ENCODE measurements at regions not wholly inside any gene's neighbourhood (a gene's known extent, or its start where the extent isn't known, plus 50 kb on each side); places are given as distances from the start of the nearest gene placed in this dataset.

DNA sequence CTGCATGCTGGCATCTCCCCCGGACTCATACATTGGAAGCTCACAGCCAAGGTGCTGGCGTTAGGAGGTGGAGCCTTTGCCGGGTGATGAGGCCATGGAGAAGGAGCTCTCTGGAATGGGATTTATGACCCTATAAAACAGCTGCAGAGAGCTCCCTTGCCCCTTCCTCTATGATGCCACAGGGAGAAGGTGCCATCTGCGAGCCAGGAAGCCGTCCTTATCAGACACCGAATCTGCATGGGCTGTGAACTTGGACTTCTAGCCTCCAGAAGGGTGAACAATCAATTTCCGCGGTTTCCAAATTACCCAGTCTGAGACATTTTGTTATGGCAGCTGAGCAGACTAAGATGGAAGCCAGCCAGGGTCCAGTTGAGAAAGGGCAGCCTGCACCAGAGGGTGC is 381.2 kb upstream of the IRX1 start:
- no peak overlapping the region for H4K8ac ChIP-seq (ENCODE audit: extremely low read depth, insufficient read depth, low read length)
- H3K4ac ChIP-seq (replicated peaks; ENCODE audit: insufficient read length, low read depth, low read length) = peak overlapping the region; percentile 7
- H2BK120ac ChIP-seq (replicated peaks; ENCODE audit: low read depth, low read length) = no peak overlapping the region
- DNase-seq (ENCODE audit: low read depth in 1 of 2, low spot score in 2 of 2) (no peak), FAIRE-seq (no peak)
- H3K56ac ChIP-seq (replicated peaks; ENCODE audit: insufficient read length, low read depth, low read length) = no peak overlapping the region
- H3K23me2 ChIP-seq (ENCODE audit: low read depth, low read length) = peaks cover 8% of the 10 kb centered on the region; the same call in 1 of the 2 replicates
- ChIA-PET POLR2A (ENCODE audit: partially characterized antibody) (no interaction called here), CTCF (ENCODE audit: partially characterized antibody) (interaction anchor here (1.0 to 1.9 kb wide), 2 partner anchors 11 to 212 kb away, joined by 3 to 4 read pairs; no protein-coding TSS in a partner anchor)
- no peak overlapping the region for H3K23ac ChIP-seq (ENCODE audit: insufficient read length)
- no peak overlapping the region for H3K14ac ChIP-seq (ENCODE audit: insufficient read length)
- no peaks in the 10 kb centered on the region for H3K27me3 ChIP-seq (replicated peaks in 1 of 4; ENCODE audit: control insufficient read depth in 3 of 4, extremely low read depth in 1 of 4, insufficient read depth in 3 of 4, low read length in 3 of 4)
- no peak overlapping the region for H2AFZ ChIP-seq (ENCODE audit: low read length)
- no peak overlapping the region for H3K27ac ChIP-seq (ENCODE audit: low read depth, low read length)
- H3K36me3 ChIP-seq (ENCODE audit: control insufficient read depth in 2 of 4, insufficient read depth in 4 of 4, low read length in 3 of 4) = no peaks in the 10 kb centered on the region; a peak in 1 of 8 replicates
- no peak overlapping the region for H4K91ac ChIP-seq (replicated peaks; ENCODE audit: insufficient read length, low read length)
- H3K18ac ChIP-seq (ENCODE audit: extremely low read depth, low read length) = no peak overlapping the region
- H3K9me3 ChIP-seq (ENCODE audit: insufficient read depth in 2 of 2, low read depth in 1 of 2, low read length in 1 of 2) = no peaks in the 10 kb centered on the region
- no peak overlapping the region for H2BK15ac ChIP-seq (ENCODE audit: low read length)
- no peak overlapping the region for H3K4me2 ChIP-seq (ENCODE audit: insufficient read depth in 1 of 2, low read depth in 2 of 2, low read length in 2 of 2)
- no peak overlapping the region for H4K5ac ChIP-seq (ENCODE audit: insufficient read length, low read depth, low read length)
- no peak for TF ChIP-seq SUZ12 (IDR thresholded peaks at IDR 0.05; ENCODE audit: low read length)
- no peak for TF ChIP-seq TBP (IDR thresholded peaks at IDR 0.05; ENCODE audit: low read depth, low read length)
- no peak for TF ChIP-seq SP4 (IDR thresholded peaks at IDR 0.05; ENCODE audit: low read length)
- TF ChIP-seq SIN3A (conservative IDR thresholded peaks at IDR 0.05 in 1 of 2, IDR thresholded peaks at IDR 0.05 in 1 of 2; ENCODE audit: low read depth in 1 of 2, low read length in 2 of 2) = no peak
- no peak for TF ChIP-seq GABPA (IDR thresholded peaks at IDR 0.05; ENCODE audit: borderline replicate concordance, insufficient read depth, low read length)
- TF ChIP-seq TCF12 (IDR thresholded peaks at IDR 0.05; ENCODE audit: low read depth, low read length) = no peak
- TF ChIP-seq POU5F1 (IDR thresholded peaks at IDR 0.05; ENCODE audit: low read depth, low read length) = no peak
- no peak for TF ChIP-seq CREB1 (IDR thresholded peaks at IDR 0.05)
- TF ChIP-seq SP2 (IDR thresholded peaks at IDR 0.05; ENCODE audit: low read length) = no peak
- no peak for TF ChIP-seq BCL11A (IDR thresholded peaks at IDR 0.05; ENCODE audit: low read depth in 2 of 2, low read length in 2 of 2)
- no peak for TF ChIP-seq ZNF274 (IDR thresholded peaks at IDR 0.05; ENCODE audit: borderline replicate concordance, extremely low read depth, low read length)
- TF ChIP-seq SIRT6 (IDR thresholded peaks at IDR 0.05; ENCODE audit: low read length) = no peak
- no peak for TF ChIP-seq YY1 (IDR thresholded peaks at IDR 0.05; ENCODE audit: low read depth, low read length)
- no peak overlapping the region for H2BK5ac ChIP-seq (ENCODE audit: low read depth, low read length)
- no peaks in the 10 kb centered on the region for H3K79me2 ChIP-seq (ENCODE audit: control insufficient read depth in 1 of 2, insufficient read depth in 2 of 2, low read length in 2 of 2)
- no peaks in the 10 kb centered on the region for H3K4me1 ChIP-seq (replicated peaks in 1 of 4; ENCODE audit: control insufficient read depth in 3 of 4, insufficient read depth in 4 of 4, low read length in 3 of 4)
- no peak overlapping the region for H2AK5ac ChIP-seq (ENCODE audit: low read depth, low read length)
- no peak overlapping the region for H3K4me3 ChIP-seq (ENCODE audit: extremely low read depth in 1 of 4, insufficient read depth in 2 of 4, low read depth in 3 of 4, low read length in 4 of 4)
- 93% methylated on average over 8 of the region's 8 CpGs; no CpG with 5 or more reads in 1 of the 2 experiments for WGBS, 2 experiments (ENCODE audit: extremely low coverage in 1 of 2, insufficient coverage in 1 of 2, insufficient read length in 1 of 2, insufficient replicate concordance in 2 of 2, low coverage in 1 of 2, low lambda C conversion rate in 2 of 2, missing lambda C conversion rate in 1 of 2)
- no peak overlapping the region for H2BK12ac ChIP-seq (ENCODE audit: low read depth, low read length)
- H3K9ac ChIP-seq (replicated peaks in 1 of 4; ENCODE audit: extremely low read depth in 1 of 4, low read depth in 3 of 4, low read length in 3 of 4) = no peak overlapping the region
- H4K20me1 ChIP-seq (replicated peaks in 1 of 2; ENCODE audit: control insufficient read depth in 1 of 2, insufficient read depth in 2 of 2, low read length in 2 of 2) = peaks cover 0 to 5% of the 10 kb centered on the region in 2 experiments
- peaks cover 3% of the 10 kb centered on the region; the same call in 1 of the 2 replicates for H3K79me1 ChIP-seq (ENCODE audit: low read depth, low read length)
- H2BK20ac ChIP-seq (ENCODE audit: low read length) = no peak overlapping the region
